ENCODE measurements at regions not wholly inside any gene's neighbourhood (a gene's known extent, or its start where the extent isn't known, plus 50 kb on each side); places are given as distances from the start of the nearest gene placed in this dataset.

GRCh38 chr1:101407505-101408211 lies 170.8 kb downstream of the S1PR1 start:
- ChIA-PET CTCF (interaction anchor here (0.7 to 3.3 kb wide), 5 partner anchors 28 to 304 kb away, joined by 3 to 21 read pairs (median 15); no protein-coding TSS in a partner anchor), POLR2A (interaction anchor here (0.7 to 2.2 kb wide), 11 partner anchors 11 to 512 kb away, joined by 3 to 16 read pairs (median 6); partner anchors contain the start of genes EXTL2 and SLC30A7)
- H3K27me3 Mint-ChIP-seq, result no peaks in the 10 kb centered on the region
- H3K36me3 Mint-ChIP-seq (ENCODE audit: low read depth), result no peaks in the 10 kb centered on the region
- no peak for TF ChIP-seq CTCF (IDR thresholded peaks at IDR 0.05)
- peak overlapping the region; percentile 36 for H3K4me3 Mint-ChIP-seq
- no peak for DNase-seq
- H3K4me1 Mint-ChIP-seq, result peaks cover 70% of the 10 kb centered on the region
- no peaks in the 10 kb centered on the region for H3K9me3 Mint-ChIP-seq
- peak overlapping the region; percentile 79 for H3K27ac Mint-ChIP-seq
- ATAC-seq (ENCODE audit: low read depth), result peak; percentile 78
- intact Hi-C loops (cut with micrococcal nuclease), result loop anchor here (1.0 to 5.0 kb wide), 8 partner anchors 18 to 1055 kb away; partner anchors contain the start of gene CDC14A

GRCh38 chr1:101408212-101409042 lies 171.6 kb downstream of the S1PR1 start:
- ATAC-seq (ENCODE audit: low read depth) (peak; percentile 45), DNase-seq (no peak)
- TF ChIP-seq CTCF (IDR thresholded peaks at IDR 0.05), result no peak
- POLR2A ChIA-PET, result interaction anchor here (0.6 to 2.2 kb wide), 12 partner anchors 12 to 513 kb away, joined by 3 to 16 read pairs (median 4); partner anchors contain the start of genes EXTL2 and SLC30A7
- H3K4me1 Mint-ChIP-seq, result peaks cover 71% of the 10 kb centered on the region
- no peaks in the 10 kb centered on the region for H3K36me3 Mint-ChIP-seq (ENCODE audit: low read depth)
- intact Hi-C loops (cut with micrococcal nuclease), result loop anchor here (1.0 to 5.0 kb wide), 5 partner anchors 28 to 1056 kb away; partner anchors contain the start of gene CDC14A
- no peaks in the 10 kb centered on the region for H3K9me3 Mint-ChIP-seq
- H3K4me3 Mint-ChIP-seq, result peak overlapping the region; percentile 36
- H3K27me3 Mint-ChIP-seq, result no peaks in the 10 kb centered on the region
- peak overlapping the region; percentile 79 for H3K27ac Mint-ChIP-seq
- CTCF ChIA-PET, result interaction anchor here (0.7 to 3.3 kb wide), 5 partner anchors 28 to 305 kb away, joined by 3 to 21 read pairs (median 15); no protein-coding TSS in a partner anchor

- Mint-ChIP-seq H3K27ac (peak overlapping the region; percentile 46), H3K27me3 (no peaks in the 10 kb centered on the region), H3K9me3 (no peaks in the 10 kb centered on the region), H3K4me1 (peaks cover 71% of the 10 kb centered on the region), H3K4me3 (no peak overlapping the region), H3K36me3 (ENCODE audit: low read depth) (no peaks in the 10 kb centered on the region)
- intact Hi-C loops (cut with micrococcal nuclease), result loop anchor here (5.0 kb wide), 3 partner anchors 162 to 1057 kb away; partner anchors contain the start of gene CDC14A
- ATAC-seq (ENCODE audit: low read depth) (no peak), DNase-seq (no peak)
- no peak for TF ChIP-seq CTCF (IDR thresholded peaks at IDR 0.05)
- CTCF ChIA-PET, result interaction anchor here (1.5 to 3.3 kb wide), 3 partner anchors 27 to 305 kb away, joined by 3 to 17 read pairs (median 15); no protein-coding TSS in a partner anchor
- POLR2A ChIA-PET, result interaction anchor here (0.6 to 2.2 kb wide), 2 partner anchors 100 to 294 kb away, joined by 3 to 16 read pairs; no protein-coding TSS in a partner anchor
Observed at GRCh38 chr1:101409102-101409501, 172.3 kb downstream of the S1PR1 start.

GRCh38 chr1:101410048-101410878 lies 173.4 kb downstream of the S1PR1 start:
- Mint-ChIP-seq H3K4me3 (peak overlapping the region; percentile 64), H3K36me3 (ENCODE audit: low read depth) (no peaks in the 10 kb centered on the region)
- ATAC-seq (ENCODE audit: low read depth), result peak; percentile 33

More at GRCh38 chr1:101410048-101410878, 173.4 kb downstream of the S1PR1 start:
- ChIA-PET CTCF (interaction anchor here (1.1 to 3.3 kb wide), 4 partner anchors 26 to 101 kb away, joined by 6 to 17 read pairs (median 10); no protein-coding TSS in a partner anchor), POLR2A (interaction anchor here (1.0 to 1.5 kb wide), 4 partner anchors 21 to 100 kb away, joined by 3 to 4 read pairs (median 4); no protein-coding TSS in a partner anchor)
- no peak for TF ChIP-seq CTCF (IDR thresholded peaks at IDR 0.05)
- Mint-ChIP-seq H3K27ac (peak overlapping the region; percentile 74), H3K9me3 (no peaks in the 10 kb centered on the region), H3K27me3 (no peaks in the 10 kb centered on the region), H3K4me1 (peaks cover 75% of the 10 kb centered on the region)
- no peak for DNase-seq
- intact Hi-C loops (cut with micrococcal nuclease), result loop anchor here (2.0 to 5.0 kb wide), 2 partner anchors 15 to 173 kb away; partner anchors contain the start of gene S1PR1

All from activated B cell treated with CpG ODN at 0.5 μM for 24 hours (primary cell).